ENCODE measurements at regions not wholly inside any gene's neighbourhood (a gene's known extent, or its start where the extent isn't known, plus 50 kb on each side); places are given as distances from the start of the nearest gene placed in this dataset.

GRCh38 chr1:80919426-80919825 lies 881.3 kb upstream of the ADGRL2 start:
- H3K4ac ChIP-seq (ENCODE audit: low read depth in 1 of 2, low read length in 2 of 2), result peak overlapping the region in 1 of 2 experiments; percentile 64
- H4K91ac ChIP-seq (ENCODE audit: low read length), result no peak overlapping the region
- H2BK15ac ChIP-seq (ENCODE audit: low read depth, poor library complexity, severe bottlenecking), result no peak overlapping the region
- no peak overlapping the region for H3K18ac ChIP-seq (ENCODE audit: low read depth in 1 of 2, low read length in 2 of 2)
- no peak overlapping the region for H2BK5ac ChIP-seq (ENCODE audit: low read depth, low read length, poor library complexity, severe bottlenecking)
- no peaks in the 10 kb centered on the region for H3K79me1 ChIP-seq (replicated peaks; ENCODE audit: low read length, poor library complexity, severe bottlenecking)
- H3K27me3 ChIP-seq (ENCODE audit: control insufficient read depth in 1 of 2, insufficient read depth in 1 of 2, low read length in 2 of 2), result no peaks in the 10 kb centered on the region
- no peaks in the 10 kb centered on the region for H3K36me3 ChIP-seq (ENCODE audit: control insufficient read depth in 1 of 2, insufficient read depth in 2 of 2, low read depth in 1 of 2, low read length in 2 of 2)
- WGBS, result 97% methylated on average over 6 of the region's 6 CpGs
- no peak overlapping the region for H3K4me3 ChIP-seq (ENCODE audit: insufficient read depth in 1 of 2, low read depth in 1 of 2, low read length in 2 of 2)
- no peak overlapping the region for H3K14ac ChIP-seq (ENCODE audit: low read length in 2 of 2)
- no peak overlapping the region for H3K23ac ChIP-seq (ENCODE audit: low read length in 2 of 2)
- H2BK120ac ChIP-seq (ENCODE audit: low read depth, low read length), result no peak overlapping the region
- H3K4me2 ChIP-seq (ENCODE audit: low read length, poor library complexity, severe bottlenecking), result no peak overlapping the region
- no peaks in the 10 kb centered on the region for H3K4me1 ChIP-seq (ENCODE audit: control insufficient read depth, insufficient read depth, low read depth, low read length)
- H4K8ac ChIP-seq (ENCODE audit: low read length), result no peak overlapping the region
- H3K9ac ChIP-seq (ENCODE audit: low read length), result no peak overlapping the region
- peak overlapping the region in 1 of 2 experiments; percentile 11 for H2BK12ac ChIP-seq (ENCODE audit: low read length in 2 of 2)
- no peak for DNase-seq
- H3K9me3 ChIP-seq (ENCODE audit: control insufficient read depth, low read length), result peaks cover 2% of the 10 kb centered on the region
- H2AFZ ChIP-seq (ENCODE audit: low read depth, low read length), result no peak overlapping the region
- no peak overlapping the region for H3K27ac ChIP-seq (ENCODE audit: low read length, poor library complexity, severe bottlenecking)
- H2AK5ac ChIP-seq (ENCODE audit: low read length, severe bottlenecking), result no peak overlapping the region

GRCh38 chr1:80918380-80918779 lies 882.4 kb upstream of the ADGRL2 start:
- Histone ChIP-seq H3K14ac (ENCODE audit: low read length in 2 of 2) (no peak overlapping the region), H3K4me3 (ENCODE audit: insufficient read depth in 1 of 2, low read depth in 1 of 2, low read length in 2 of 2) (no peak overlapping the region), H4K91ac (ENCODE audit: low read length) (no peak overlapping the region), H3K4me2 (ENCODE audit: low read length, poor library complexity, severe bottlenecking) (no peak overlapping the region), H3K23ac (ENCODE audit: low read length in 2 of 2) (no peak overlapping the region), H4K8ac (ENCODE audit: low read length) (no peak overlapping the region), H3K79me1 (replicated peaks; ENCODE audit: low read length, poor library complexity, severe bottlenecking) (no peaks in the 10 kb centered on the region), H2AFZ (ENCODE audit: low read depth, low read length) (no peak overlapping the region), H3K4me1 (ENCODE audit: control insufficient read depth, insufficient read depth, low read depth, low read length) (no peaks in the 10 kb centered on the region), H2AK5ac (ENCODE audit: low read length, severe bottlenecking) (no peak overlapping the region), H2BK120ac (ENCODE audit: low read depth, low read length) (no peak overlapping the region), H2BK12ac (ENCODE audit: low read length in 2 of 2) (no peak overlapping the region), H3K9me3 (ENCODE audit: control insufficient read depth, low read length) (peaks cover 2% of the 10 kb centered on the region), H2BK15ac (ENCODE audit: low read depth, poor library complexity, severe bottlenecking) (no peak overlapping the region), H3K27ac (ENCODE audit: low read length, poor library complexity, severe bottlenecking) (no peak overlapping the region), H3K36me3 (ENCODE audit: control insufficient read depth in 1 of 2, insufficient read depth in 2 of 2, low read depth in 1 of 2, low read length in 2 of 2) (no peaks in the 10 kb centered on the region), H3K9ac (ENCODE audit: low read length) (no peak overlapping the region), H3K18ac (ENCODE audit: low read depth in 1 of 2, low read length in 2 of 2) (no peak overlapping the region), H2BK5ac (ENCODE audit: low read depth, low read length, poor library complexity, severe bottlenecking) (no peak overlapping the region), H3K4ac (ENCODE audit: low read depth in 1 of 2, low read length in 2 of 2) (no peak overlapping the region), H3K27me3 (ENCODE audit: control insufficient read depth in 1 of 2, insufficient read depth in 1 of 2, low read length in 2 of 2) (no peaks in the 10 kb centered on the region)
- peak; percentile 72 for DNase-seq
- WGBS, result 14% methylated on average over 1 of the region's 1 CpG

GRCh38 chr1:80917826-80918225 lies 882.9 kb upstream of the ADGRL2 start:
- DNase-seq, result peak; percentile 8
- H3K4me1 ChIP-seq (ENCODE audit: control insufficient read depth, insufficient read depth, low read depth, low read length), result no peaks in the 10 kb centered on the region
- H2BK120ac ChIP-seq (ENCODE audit: low read depth, low read length), result no peak overlapping the region
- H3K23ac ChIP-seq (ENCODE audit: low read length in 2 of 2), result no peak overlapping the region
- no peak overlapping the region for H3K4ac ChIP-seq (ENCODE audit: low read depth in 1 of 2, low read length in 2 of 2)
- no peak overlapping the region for H2AK5ac ChIP-seq (ENCODE audit: low read length, severe bottlenecking)
- no peak overlapping the region for H3K14ac ChIP-seq (ENCODE audit: low read length in 2 of 2)
- no peak overlapping the region for H3K4me2 ChIP-seq (ENCODE audit: low read length, poor library complexity, severe bottlenecking)
- H3K36me3 ChIP-seq (ENCODE audit: control insufficient read depth in 1 of 2, insufficient read depth in 2 of 2, low read depth in 1 of 2, low read length in 2 of 2), result no peaks in the 10 kb centered on the region
- no peak overlapping the region for H2BK12ac ChIP-seq (ENCODE audit: low read length in 2 of 2)
- no peak overlapping the region for H2AFZ ChIP-seq (ENCODE audit: low read depth, low read length)
- no peak overlapping the region for H2BK15ac ChIP-seq (ENCODE audit: low read depth, poor library complexity, severe bottlenecking)
- no peak overlapping the region for H3K9ac ChIP-seq (ENCODE audit: low read length)
- no peak overlapping the region for H3K4me3 ChIP-seq (ENCODE audit: insufficient read depth in 1 of 2, low read depth in 1 of 2, low read length in 2 of 2)
- peaks cover 2% of the 10 kb centered on the region for H3K9me3 ChIP-seq (ENCODE audit: control insufficient read depth, low read length)
- H2BK5ac ChIP-seq (ENCODE audit: low read depth, low read length, poor library complexity, severe bottlenecking), result no peak overlapping the region
- no peak overlapping the region for H4K8ac ChIP-seq (ENCODE audit: low read length)
- H3K18ac ChIP-seq (ENCODE audit: low read depth in 1 of 2, low read length in 2 of 2), result no peak overlapping the region
- no CpG with 5 or more reads among the region's 2 CpGs for WGBS
- H4K91ac ChIP-seq (ENCODE audit: low read length), result no peak overlapping the region
- H3K27ac ChIP-seq (ENCODE audit: low read length, poor library complexity, severe bottlenecking), result no peak overlapping the region
- H3K79me1 ChIP-seq (replicated peaks; ENCODE audit: low read length, poor library complexity, severe bottlenecking), result no peaks in the 10 kb centered on the region
- H3K27me3 ChIP-seq (ENCODE audit: control insufficient read depth in 1 of 2, insufficient read depth in 1 of 2, low read length in 2 of 2), result no peaks in the 10 kb centered on the region

GRCh38 chr1:80917225-80917624 lies 883.5 kb upstream of the ADGRL2 start:
- H3K14ac ChIP-seq (ENCODE audit: low read length in 2 of 2), result no peak overlapping the region
- H2BK15ac ChIP-seq (ENCODE audit: low read depth, poor library complexity, severe bottlenecking), result no peak overlapping the region
- H2BK12ac ChIP-seq (ENCODE audit: low read length in 2 of 2), result no peak overlapping the region
- DNase-seq, result peak; percentile 38
- H3K18ac ChIP-seq (ENCODE audit: low read depth in 1 of 2, low read length in 2 of 2), result no peak overlapping the region
- H3K9ac ChIP-seq (ENCODE audit: low read length), result no peak overlapping the region
- H2BK120ac ChIP-seq (ENCODE audit: low read depth, low read length), result no peak overlapping the region
- H3K27ac ChIP-seq (ENCODE audit: low read length, poor library complexity, severe bottlenecking), result no peak overlapping the region
- H3K36me3 ChIP-seq (ENCODE audit: control insufficient read depth in 1 of 2, insufficient read depth in 2 of 2, low read depth in 1 of 2, low read length in 2 of 2), result no peaks in the 10 kb centered on the region
- no peak overlapping the region for H3K23ac ChIP-seq (ENCODE audit: low read length in 2 of 2)
- H3K4me3 ChIP-seq (ENCODE audit: insufficient read depth in 1 of 2, low read depth in 1 of 2, low read length in 2 of 2), result no peak overlapping the region
- no peak overlapping the region for H2BK5ac ChIP-seq (ENCODE audit: low read depth, low read length, poor library complexity, severe bottlenecking)
- no peak overlapping the region for H2AFZ ChIP-seq (ENCODE audit: low read depth, low read length)
- H3K4me2 ChIP-seq (ENCODE audit: low read length, poor library complexity, severe bottlenecking), result no peak overlapping the region
- H4K91ac ChIP-seq (ENCODE audit: low read length), result no peak overlapping the region
- no peaks in the 10 kb centered on the region for H3K27me3 ChIP-seq (ENCODE audit: control insufficient read depth in 1 of 2, insufficient read depth in 1 of 2, low read length in 2 of 2)
- peaks cover 2% of the 10 kb centered on the region for H3K9me3 ChIP-seq (ENCODE audit: control insufficient read depth, low read length)
- no peak overlapping the region for H2AK5ac ChIP-seq (ENCODE audit: low read length, severe bottlenecking)
- no peak overlapping the region for H3K4ac ChIP-seq (ENCODE audit: low read depth in 1 of 2, low read length in 2 of 2)
- WGBS, result 0% methylated on average over 1 of the region's 1 CpG
- no peaks in the 10 kb centered on the region for H3K4me1 ChIP-seq (ENCODE audit: control insufficient read depth, insufficient read depth, low read depth, low read length)
- H3K79me1 ChIP-seq (replicated peaks; ENCODE audit: low read length, poor library complexity, severe bottlenecking), result no peaks in the 10 kb centered on the region
- H4K8ac ChIP-seq (ENCODE audit: low read length), result no peak overlapping the region

All from mesenchymal stem cell (in vitro differentiated cells and primary cell).